ENCODE measurements at regions not wholly inside any gene's neighbourhood (a gene's known extent, or its start where the extent isn't known, plus 50 kb on each side); places are given as distances from the start of the nearest gene placed in this dataset.
"Not testable (repeated sequence)": the region's sequence is repeated elsewhere in the genome, so short reads cannot be mapped to it uniquely, and the experiment has no call there.

DNA sequence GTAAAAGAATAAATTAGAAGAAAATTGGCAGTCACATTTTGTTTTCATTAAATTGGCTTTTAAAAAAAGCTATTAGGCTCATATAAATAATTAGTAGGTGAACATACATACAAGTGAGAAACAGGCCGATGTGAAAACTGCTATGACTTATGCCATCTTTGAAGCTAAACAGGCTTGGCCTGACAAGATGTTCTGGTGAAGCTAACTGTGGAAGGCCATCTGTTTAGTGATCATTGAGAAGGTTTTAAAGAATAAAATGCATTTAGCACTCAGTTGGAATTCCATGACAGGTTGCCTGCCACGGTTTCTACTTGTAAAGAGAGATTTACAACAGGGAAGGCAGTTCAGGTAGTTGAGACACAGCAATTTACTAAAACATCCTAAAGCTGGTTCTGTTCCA lies 264.0 kb upstream of the AGTR1 start:
- no peak for DNase-seq

DNA sequence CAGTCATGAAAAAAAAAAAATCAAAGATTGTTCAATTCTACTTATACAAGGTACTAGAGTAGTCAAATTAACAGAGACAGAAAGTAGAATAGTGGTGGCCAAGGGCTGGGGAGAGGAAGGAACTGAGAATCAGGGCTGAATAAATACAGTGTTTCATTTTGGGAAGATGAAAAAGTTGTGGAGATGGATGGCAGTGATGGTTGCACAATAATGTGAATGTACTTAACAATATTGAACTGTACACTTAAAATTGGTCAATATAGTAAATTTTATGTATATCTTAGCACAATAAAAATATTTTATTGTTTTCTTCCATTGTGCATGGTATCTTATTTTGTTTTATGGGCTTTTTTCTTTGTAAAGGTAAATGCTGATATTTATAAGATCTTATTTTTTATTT lies 262.2 kb upstream of the AGTR1 start:
- no peak for DNase-seq

DNA sequence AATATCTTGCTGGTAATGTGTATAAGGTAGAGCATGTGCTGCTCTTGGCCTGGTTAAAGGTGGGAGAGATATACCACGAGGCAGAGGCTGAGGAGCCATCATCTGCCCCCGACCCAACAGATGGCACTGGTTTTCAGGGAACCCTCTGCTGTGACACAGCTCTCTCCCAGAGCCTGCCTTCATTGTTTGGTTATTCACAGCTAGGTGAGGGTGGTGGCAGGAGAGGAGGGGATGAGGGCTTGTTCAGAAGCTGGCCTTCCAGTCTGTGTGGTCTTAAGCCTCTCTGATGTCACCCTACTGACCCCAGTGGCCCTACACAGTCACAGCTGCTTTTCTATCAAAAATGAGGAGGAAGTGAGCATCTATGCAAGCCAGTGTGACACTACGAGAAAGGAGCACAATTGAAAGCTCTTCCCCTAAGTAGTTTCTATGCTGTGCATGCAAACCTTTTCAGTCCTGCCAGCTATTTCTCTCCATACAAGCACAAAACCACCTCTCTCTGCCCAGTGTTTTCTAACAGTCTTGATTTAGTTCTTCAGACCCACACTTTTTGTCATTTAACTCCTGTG lies 258.4 kb upstream of the AGTR1 start:
- no peak for DNase-seq

DNA sequence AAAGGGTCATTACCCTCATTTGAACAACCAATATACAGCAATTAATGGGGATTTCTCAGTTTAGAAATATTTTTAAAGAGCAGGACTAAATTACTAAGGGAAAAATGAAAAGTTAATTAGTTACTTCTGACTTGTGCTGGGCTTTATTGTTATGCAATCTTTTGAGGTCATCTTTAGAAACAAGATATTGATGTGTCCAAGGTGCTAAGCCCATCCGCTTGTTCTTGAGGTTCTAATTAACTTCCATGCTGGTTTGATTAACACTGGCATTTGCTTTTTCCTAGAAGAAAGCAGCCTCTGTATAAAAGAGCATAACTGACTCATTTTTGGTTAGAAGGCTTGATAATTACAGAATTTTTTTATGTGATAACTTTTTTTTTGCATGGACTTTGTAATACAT lies 256.5 kb upstream of the AGTR1 start:
- DNase-seq, result no peak

DNA sequence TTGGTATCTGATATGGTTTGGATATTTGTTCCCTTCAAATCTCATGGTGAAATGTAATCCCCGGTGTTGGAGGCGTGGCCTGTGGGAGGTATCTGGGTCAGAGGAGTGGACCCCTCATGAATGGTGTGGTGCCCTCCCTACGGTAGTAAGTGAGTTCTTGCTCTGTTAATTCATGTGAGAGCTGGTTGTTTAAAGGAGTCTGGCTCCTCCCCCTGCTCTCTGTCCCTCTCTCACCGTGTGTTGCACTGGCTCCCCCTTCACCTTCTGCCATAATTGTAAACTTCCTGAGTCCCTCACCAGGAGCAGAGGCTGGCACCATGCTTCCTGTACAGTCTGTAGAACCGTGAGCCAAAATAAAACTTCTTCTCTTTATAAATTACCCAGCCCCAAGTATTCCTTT lies 246.9 kb upstream of the AGTR1 start:
- DNase-seq, result peak; percentile 34

DNA sequence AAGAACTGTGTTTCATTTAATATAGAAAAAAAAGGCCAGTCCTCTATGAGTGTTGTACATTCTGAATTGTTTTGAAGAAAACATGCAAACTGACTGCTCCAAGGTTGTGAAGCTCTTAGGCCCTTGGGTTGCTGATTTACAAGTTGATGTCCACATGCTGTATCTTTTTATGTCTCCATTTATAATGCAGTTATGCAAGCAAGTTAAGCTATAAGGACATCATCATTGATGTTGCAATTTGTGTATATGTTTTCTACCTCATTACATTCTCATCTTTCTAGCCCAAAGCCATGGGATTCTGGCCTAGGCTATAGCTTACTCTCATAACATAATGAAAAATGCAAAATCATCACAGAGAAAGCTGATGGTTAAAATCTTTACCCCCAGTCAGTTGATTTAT lies 245.7 kb upstream of the AGTR1 start:
- DNase-seq, result no peak

DNA sequence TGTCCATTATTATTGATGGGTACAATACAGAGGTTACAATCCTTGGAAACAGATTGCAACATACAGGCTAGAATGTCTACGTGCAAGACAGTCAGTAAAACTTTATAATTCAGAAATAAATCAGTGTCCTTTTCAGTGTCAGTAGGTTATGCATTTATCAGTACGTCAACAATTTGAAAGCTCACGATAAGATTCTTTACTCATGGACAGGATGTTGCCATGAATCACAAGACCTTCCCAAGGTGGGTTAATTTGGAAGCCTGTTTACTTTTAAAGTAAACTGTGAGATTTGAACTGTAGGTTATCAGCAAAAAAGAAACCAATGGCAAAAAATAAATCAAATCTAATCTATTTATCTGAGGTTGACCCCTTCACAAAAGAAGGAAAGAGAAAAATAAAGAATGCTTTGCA lies 243.9 kb upstream of the AGTR1 start:
- DNase-seq, result no peak

DNA sequence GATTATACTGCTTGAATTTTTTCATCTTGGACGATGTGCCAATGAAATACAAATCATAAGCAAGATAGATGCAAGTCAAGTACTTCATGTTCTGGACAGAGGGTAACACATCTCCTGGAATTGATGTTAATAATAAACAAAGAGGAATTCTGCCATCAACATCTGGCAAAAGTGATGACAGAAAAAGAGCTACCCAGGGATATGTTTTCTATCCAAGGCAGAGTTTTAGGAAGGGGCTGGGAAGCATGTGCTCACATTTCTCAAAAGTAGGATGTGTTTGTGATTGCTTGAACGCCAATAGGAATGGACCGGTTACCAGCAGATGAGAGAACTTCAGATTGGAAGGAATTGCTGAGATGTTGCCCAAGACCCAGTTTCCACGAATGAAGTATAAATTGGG lies 242.6 kb upstream of the AGTR1 start:
- DNase-seq, result no peak

DNA sequence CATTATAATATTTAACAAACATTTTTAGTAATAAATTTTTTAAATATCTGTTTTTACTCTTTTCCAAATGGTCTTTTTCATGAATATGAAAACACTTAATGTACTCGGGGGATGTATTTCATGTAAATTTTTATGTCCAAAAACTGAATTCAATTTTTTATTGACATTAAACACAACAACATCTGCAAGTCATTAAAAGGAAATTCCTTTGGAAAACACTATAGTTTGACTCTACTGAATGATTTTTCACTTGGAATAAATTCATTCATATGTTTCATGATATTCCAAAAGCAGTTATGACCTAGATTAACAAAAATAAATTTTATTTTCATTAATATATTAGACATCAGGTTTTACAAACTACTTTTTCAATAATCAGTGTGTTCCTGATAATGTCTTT lies 239.8 kb upstream of the AGTR1 start:
- no peak for DNase-seq

DNA sequence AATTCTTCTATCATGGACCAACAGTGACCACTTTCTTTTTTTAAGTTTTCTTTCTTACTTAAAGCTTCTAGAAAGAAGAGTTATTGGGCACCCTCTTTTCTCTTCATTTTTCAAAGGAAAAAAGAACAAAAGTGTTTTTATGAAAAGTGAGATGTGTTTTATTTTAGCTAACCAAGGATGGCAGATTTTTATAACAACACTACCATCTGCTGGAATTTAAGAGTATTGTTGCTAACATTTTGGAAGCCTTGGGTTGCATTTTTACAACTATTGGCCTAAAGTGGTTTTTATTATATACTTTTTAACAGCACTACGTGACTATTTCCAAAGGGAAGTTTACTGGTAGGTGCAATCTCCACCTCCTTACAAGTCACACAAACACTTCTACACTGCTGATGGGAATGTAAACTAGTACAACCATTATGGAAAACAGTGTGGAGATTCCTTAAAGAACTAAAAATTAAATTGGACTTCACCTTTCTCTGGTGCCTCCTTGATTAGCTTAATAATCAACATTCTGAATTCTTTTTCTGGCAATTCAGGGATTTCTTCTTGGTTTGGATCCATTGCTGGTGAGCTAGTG lies 237.7 kb upstream of the AGTR1 start:
- no peak for DNase-seq

DNA sequence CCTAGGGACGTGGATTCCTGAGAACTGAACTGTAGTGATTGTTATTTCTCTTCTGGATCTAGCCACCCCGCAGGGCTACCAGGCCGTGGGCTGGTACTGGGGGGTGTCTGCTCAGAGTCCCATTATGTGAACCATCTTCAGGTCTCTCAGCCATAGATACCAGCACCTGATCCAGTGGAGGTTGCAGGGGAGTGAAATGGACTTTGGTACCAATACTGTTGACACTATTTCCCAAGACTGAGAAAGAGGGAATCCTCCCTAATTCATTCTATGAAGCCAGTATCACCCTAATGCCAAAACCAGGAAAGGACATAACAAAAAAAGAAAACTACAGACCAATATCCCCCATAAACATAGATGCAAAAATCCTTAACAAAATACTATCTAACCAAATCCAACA lies 237.0 kb upstream of the AGTR1 start:
- no peak for DNase-seq

DNA sequence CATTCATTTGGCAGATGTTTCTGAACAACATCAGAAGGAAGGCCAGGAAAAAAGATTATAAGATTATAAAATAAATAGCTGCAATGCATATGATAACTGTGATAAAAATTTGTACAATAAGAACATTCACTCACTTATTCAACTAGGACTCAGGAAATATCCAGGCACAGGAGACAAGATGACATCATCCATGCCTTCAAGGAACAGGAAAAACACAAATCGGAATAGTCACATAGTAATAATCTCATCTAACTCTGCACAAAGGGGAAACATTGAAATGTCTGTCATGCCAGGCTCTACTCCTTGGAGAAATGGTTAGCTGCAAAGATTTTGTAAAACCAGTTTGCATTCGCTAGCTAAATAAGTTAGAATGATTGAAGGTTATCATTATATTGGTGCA lies 233.5 kb upstream of the AGTR1 start:
- no peak for DNase-seq

DNA sequence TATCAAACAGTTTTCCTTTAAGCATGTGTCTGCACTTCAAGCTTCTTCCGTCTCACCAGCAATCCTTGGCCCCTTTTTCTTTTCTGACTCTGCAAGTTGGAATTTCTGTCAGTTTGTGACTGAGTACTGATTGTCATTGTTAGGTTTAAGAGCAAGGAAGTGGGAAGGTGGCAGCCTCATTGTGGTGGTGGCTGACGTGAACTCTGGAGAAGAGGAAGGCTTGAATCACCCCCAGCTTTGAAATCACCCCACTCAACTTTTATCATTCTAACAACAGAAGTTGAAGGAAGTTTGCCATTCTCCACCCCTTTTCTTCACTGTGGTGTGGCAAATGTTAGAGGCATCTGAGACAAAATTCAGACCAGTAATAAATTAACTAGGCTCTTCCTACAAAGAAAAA lies 231.6 kb upstream of the AGTR1 start:
- DNase-seq, result no peak

DNA sequence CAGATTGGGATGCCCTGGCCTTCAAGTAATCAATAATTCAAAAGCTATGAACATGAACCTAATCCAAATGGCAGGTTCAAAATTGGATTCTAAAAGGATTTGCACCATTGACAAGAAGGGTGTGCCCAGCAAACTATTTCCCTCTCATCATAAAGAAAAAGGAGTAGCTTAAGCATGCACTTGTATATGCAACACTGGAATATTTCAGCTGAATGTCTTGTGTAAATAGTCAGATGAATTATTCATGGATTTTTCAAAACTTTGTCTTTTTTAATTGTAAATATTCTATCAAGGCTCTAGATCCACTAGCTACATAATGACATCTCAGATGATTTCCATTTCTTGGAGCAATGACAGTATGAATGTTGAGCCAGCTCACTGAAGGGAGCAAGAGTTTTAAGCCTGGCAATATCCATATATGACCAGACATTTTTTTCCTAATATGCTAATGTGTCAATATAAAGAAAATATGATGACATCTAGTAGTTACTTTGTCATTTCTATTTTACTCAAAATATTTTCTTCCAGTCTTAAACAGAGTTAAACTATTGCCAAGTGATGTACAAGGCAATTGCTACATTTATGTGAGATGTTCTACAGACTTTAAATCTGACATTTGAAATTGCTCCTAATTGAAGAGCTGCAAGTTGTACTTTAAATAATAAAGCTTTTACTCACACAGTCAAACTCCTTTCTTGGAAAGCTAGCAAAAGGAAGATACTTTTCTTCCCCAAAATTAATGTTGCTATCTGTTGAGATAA lies 230.5 kb upstream of the AGTR1 start:
- no peak for DNase-seq

DNA sequence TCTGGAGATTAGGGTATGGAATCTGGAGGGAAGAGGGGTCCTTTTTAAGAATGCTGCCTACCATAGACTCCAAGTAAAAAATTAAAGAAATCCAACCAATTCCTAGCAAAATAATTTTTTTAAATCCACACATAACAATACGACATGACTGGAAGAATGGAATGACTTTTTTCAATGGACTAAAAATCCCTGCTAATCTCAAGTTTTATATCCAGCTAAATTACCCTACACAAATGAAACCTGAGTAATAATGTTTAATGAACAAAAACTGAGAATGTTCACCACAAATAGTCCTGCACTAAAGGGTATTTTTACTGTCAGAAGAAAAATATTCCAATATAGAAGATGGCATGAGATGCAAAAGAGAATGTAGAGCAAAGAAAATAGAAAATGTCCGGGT lies 220.3 kb upstream of the AGTR1 start:
- no peak for DNase-seq

DNA sequence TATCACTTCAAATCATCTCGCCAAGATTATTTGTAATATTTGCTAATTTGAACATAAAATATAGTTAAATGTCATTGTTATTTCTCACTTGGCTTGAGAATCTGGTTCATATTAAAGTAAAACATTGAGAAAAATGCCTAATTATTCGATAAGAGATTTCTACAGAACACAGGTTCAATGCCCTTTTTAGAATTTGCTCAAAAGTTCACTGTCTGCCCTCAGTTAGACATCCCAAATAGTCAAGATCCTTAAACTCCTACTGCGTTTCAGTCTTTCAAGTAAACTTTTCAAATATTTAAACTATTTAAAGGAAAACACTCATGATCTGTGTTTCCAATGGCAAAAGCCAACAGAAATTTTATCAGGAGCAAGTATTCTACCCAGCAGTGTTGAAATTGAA lies 204.1 kb upstream of the AGTR1 start:
- DNase-seq, result no peak

DNA sequence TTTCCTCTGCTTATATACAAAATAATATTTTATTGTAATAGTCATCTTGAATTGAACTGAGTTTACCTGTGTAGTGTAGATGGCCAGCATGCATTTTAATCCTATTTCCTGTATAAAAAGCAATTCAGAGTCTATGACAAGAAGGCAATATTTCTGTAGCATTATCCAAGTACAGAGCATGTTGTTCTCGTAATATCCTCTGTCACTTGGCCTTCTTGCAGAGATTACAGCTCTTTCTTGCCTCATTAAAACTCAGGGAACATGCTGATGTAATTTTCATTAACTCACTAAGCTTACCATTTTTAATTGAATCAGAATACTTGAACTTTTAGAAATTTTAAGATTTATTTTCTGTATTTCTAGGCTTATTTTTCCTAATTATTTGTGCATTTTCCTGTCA lies 203.3 kb upstream of the AGTR1 start:
- DNase-seq, result no peak

DNA sequence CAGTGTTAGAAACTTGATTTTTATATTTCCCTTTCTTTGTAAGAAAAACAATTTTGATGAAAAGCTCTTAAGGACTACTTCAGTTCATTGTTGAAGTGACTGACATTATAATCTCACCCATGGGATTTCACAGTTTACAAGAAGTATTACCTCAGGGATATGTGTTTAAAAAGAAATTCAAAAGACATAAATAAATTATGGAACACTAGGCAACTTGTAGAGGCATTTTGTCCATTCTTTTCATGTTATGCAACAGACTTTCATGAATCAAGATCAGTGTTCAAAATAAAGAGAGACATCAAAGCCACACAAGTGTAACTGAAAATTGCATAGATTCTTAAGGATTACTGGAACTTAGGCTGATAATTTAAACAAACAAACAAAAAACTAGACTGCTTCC lies 196.8 kb upstream of the AGTR1 start:
- no peak for DNase-seq

DNA sequence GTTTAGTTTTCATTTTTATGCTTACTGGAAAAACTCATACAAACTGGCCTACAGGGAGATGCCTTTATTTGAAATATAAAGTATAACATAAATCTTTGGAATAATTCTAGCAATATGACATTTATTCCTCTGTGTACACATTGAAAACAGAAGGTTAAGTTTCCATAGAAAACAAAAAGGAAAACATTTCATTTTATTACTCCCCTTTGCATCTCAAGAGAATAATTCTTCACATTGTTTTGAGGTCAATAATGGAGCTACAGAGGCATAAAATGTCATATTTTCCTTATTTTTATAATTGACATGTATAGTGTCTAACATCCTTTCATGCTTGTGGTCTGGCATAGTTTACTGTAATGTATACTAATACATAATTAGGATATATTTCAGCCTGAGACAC lies 187.6 kb upstream of the AGTR1 start:
- no peak for DNase-seq

DNA sequence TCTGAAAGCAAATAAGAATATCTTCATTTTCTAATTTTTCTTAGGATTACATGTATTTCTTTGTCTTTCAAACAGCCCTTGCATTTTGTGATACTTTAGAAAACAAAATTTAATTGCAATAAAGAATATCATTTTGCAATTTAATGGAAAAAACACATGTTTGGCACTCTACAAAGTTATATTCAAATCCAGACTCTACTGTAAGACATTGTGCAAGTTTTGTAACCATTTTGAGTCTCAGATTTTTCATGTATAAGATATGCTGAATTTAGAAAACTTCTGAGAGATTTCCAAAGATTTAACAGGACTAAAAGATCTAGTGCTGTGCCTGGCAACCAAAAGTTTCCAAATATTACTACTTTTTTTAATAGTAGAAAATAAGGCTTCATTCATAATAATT lies 187.1 kb upstream of the AGTR1 start:
- no peak for DNase-seq

DNA sequence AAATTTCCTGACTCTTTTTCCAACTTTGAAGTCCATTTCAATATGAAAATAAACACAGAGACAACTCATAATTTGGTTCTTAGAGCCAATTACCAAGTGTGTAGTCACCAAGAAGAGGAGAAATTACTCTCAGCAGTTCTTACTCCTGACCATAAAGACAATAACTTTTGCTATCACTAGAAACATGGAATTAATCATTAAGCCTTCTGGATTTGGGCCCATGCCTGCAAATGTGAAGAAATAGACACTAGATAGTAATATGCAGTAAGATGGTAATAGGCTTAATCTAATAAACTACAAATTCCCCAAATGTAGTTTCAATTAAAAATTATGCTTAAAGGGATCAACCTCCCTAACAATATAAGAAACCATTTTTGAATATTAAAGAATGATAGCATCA lies 185.1 kb upstream of the AGTR1 start:
- DNase-seq, result no peak

DNA sequence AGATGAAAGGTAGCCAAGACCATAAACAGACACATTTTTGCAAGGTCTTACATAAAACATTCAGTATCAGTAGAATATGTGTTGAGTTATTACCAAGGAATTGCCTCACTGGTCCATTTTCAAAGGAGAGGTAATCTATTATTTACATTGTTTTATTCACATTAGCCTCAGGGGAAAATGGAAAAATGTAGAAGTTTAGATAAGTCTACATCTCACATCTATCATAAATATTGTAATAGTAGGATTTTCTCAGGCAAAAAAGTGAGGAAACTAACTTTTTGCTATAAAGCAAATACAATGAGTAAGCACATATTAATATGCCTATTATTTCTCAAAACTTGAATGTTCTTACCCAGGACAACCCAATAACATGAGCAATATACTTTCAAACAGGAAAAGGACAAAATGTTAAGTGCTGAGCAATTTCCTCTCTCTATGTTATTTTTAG lies 184.6 kb upstream of the AGTR1 start:
- DNase-seq, result no peak

DNA sequence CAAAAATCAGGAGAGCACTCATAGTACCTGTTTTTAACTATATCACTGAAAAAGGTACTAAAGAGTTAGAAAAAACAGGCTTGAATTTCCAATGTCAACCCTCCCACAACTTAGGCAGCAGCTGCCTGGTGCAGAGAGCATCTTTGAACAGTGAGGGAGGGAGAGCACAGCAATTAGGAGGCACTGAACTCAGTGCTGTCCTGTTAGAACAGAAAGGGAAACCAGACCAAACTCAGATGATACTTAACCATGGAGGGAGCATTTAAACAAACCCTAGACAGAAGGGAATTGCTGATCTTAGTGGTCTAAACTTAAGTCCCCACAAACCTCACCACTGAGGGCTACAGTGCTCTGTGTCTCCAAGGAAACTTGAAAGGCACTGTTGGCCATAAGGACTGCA lies 179.2 kb upstream of the AGTR1 start:
- DNase-seq, result no peak

DNA sequence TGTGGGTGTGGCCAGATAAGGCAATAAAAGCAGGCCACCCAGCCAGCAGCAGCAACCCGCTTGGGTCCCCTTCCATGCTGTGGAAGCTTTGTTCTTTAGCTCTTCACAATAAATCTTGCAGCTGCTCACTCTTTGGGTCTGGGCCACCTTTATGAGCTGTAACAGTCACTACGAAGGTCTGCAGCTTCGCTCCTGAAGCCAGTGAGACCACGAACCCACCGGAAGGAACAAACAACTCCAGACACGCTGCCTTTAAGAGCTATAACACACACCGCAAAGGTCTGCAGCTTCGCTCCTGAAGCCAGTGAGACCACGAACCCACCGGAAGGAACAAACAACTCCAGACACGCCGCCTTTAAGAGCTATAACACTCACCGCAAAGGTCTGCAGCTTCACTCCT lies 172.1 kb upstream of the AGTR1 start:
- not testable (repeated sequence) for DNase-seq

DNA sequence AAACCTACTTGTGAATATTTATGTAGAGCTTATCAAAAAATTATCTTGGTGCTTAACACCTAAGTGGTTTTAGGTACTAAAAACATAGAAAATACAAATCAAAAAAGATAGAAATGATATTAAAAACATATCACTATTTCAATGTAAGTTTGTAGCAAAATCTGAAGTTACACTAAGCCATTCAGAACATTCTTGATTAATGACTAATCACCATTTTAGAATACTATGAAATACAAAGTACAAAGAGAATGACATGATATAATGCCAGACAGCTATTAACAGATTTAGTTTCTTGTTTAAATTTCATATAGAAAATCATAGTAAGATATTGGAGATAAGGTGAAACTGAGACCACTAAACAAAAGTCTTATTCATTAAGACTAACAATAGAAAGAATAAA lies 169.7 kb upstream of the AGTR1 start:
- DNase-seq, result no peak
